Urothelium cell line (cell line): ENCODE measurements at regions not wholly inside any gene's neighbourhood (a gene's known extent, or its start where the extent isn't known, plus 50 kb on each side); places are given as distances from the start of the nearest gene placed in this dataset.

Experiments used
- DNase-seq: peaks from one replicate; pipeline ENCODE4 v3.0.0; 2011; ENCODE audit warnings: low spot score, mixed read lengths
- FAIRE-seq: peaks from 2 replicates; lab custom pipeline; 2011; peaks lifted over from hg19 to GRCh38; lab: Jason Lieb, UNC

DNA sequence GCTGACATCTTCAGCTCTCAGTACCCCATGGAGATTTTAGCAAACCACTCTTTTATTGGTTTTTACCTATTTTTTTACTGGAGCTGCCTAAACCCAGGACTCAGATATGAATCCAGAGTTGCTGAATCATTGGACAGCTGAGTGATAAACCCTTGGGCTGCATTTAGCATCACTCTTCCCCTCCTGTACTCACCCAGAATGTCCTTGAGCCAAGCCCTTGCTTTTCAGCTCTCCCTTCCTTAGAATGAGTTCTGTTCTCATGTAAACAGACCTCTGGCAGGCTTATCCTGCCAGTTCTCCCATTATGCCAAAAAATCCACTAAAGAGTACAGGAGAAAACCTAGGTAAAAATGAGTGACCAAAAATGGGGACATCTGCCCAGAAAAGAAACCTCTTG is 200.1 kb upstream of the POU2AF2 start:
- DNase-seq (no peak), FAIRE-seq (no peak)

DNA sequence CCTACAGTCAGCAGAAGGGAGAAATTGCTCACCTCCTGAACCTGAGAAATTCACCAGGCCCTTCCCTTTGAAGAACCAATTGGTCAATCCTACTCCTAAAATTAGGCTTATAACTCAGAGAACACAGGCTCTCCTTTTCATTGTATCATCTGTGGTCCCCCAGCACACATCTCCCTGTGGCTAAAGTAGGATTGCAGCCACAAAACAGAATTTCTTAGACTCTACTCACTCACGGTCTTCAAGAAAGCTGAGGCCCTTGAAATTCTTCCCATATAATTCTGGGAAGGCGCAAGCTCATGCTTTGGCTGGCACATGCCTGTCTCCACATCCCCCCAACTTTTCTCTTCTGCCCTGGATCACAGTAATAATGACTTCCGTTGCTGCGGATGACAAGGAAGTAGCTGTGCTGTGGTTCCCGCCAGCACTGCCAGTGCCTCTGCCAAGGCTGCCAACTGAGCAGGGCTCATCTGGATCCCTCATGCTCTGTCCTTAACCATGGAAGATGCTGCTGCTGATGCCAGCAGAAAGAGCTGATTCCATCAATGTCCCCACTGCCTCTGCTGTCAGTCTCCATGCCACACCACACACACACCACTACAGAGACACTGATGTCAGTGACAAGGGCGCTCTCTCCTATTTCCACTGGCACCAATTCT is 200.6 kb upstream of the POU2AF2 start:
- no peak for DNase-seq
- FAIRE-seq: no peak

- DNase-seq: no peak
- FAIRE-seq: peak; percentile 27
These were observed 205.5 kb upstream of the POU2AF2 start for GRCh38 chr11:111039982-111040381.

DNA sequence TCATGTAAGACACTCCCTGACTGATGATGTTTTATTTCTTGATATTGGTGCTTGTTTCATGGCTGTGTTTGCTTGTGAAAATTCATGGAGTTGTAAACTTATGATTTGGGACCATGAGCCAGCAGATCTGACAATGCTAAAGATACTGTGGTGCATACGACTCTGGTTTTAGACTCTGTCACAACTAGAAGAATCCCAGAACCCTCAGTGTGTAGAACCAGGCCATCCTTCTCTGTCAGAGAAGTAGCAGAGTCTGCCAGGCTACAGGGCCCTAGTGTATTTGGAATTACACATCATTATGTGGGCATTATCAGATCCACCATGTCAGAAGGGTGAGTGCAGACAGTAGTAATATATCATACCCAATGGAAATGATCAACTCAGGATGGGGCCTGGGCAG is 209.8 kb upstream of the POU2AF2 start:
- DNase-seq (no peak), FAIRE-seq (peak; percentile 37)

GRCh38 chr11:111026241-111026640 is 219.3 kb upstream of the POU2AF2 start:
- FAIRE-seq: no peak
- no peak for DNase-seq

GRCh38 chr11:111021131-111021530 is 224.4 kb upstream of the POU2AF2 start:
- DNase-seq (no peak), FAIRE-seq (no peak)

DNA sequence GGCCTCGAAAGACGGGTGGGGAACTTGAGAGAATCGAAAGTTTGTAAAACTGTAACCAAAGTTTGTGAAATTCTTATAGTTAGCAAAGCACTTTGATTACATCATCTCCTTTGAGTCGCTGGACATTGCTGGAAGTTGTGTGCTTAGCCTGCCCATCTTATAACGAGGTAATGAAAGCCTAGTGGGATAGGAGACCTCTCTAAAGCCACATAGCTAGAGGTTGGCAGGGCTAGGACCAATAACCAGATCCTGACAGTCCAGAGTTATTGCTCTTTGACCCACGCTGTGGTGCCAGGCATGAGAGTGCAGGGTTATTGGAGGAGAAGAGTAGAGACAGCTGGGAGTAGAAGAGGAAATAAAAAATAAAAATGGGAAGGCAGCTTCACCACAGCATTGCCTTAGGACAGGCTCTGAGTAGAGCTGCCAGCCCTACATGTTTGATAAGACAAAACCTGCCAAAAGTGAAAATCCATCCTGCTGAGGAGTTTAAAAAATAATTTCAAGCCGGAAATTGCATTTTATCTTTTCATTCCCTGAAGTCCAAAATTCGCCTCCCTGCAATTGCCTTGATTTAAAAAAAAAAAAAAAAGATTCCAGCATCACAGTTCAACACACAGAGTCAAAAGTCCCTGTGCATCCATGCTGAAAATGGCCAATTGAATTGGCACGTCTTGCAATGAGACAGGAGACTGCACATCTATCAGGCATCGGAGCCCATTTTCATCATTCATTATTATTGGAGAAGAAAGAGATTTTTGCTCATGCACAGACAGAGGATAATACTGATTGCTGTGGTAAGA is 225.5 kb upstream of the POU2AF2 start:
- FAIRE-seq (no peak), DNase-seq (no peak)

GRCh38 chr11:111019451-111019850 is 226.1 kb upstream of the POU2AF2 start:
- FAIRE-seq (no peak), DNase-seq (no peak)

GRCh38 chr11:111018566-111018965 is 227.0 kb upstream of the POU2AF2 start:
- FAIRE-seq (peak; percentile 5), DNase-seq (no peak)

GRCh38 chr11:111012491-111012890 is 233.0 kb upstream of the POU2AF2 start:
- no peak for FAIRE-seq

DNA sequence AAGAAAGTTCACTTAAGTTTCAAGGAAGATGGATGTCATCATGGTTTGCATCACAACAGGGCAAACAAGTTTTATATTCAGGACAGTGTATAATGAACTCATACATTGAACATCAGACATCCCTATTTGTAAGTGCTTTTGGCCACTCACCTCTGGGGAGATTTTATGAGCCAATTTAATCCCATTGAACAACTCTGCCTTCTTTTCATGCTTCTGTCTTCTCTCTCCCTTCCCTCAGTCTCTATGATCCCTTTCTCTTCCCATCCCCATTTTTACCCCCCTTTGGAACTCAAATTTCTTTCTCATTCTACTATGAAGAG is 234.3 kb upstream of the POU2AF2 start:
- no peak for FAIRE-seq
- DNase-seq: no peak

More at GRCh38 chr11:111012491-111012890, 233.0 kb upstream of the POU2AF2 start:
- DNase-seq: no peak

- no peak for FAIRE-seq
- no peak for DNase-seq
These were observed 234.9 kb upstream of the POU2AF2 start for GRCh38 chr11:111010391-111011274.

DNA sequence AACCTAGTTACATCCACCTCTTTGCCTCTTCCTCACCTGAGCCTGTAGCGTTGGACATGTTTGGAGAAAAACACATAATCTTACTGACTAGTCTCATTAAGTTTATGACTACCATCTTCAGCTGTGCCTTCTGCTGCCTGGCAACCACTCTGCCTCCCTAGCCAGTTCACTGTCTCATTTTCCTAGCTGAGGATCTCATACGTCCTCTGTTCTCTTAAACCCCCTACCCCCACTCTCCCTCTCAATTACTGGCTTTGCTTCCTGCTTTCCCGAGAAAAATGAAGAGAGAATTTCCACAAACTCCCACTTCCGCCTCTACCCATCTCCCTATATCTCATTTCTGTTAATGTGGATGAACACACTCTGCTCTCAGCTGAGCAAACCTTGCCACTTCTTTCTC is 239.3 kb upstream of the POU2AF2 start:
- no peak for DNase-seq
- no peak for FAIRE-seq

DNA sequence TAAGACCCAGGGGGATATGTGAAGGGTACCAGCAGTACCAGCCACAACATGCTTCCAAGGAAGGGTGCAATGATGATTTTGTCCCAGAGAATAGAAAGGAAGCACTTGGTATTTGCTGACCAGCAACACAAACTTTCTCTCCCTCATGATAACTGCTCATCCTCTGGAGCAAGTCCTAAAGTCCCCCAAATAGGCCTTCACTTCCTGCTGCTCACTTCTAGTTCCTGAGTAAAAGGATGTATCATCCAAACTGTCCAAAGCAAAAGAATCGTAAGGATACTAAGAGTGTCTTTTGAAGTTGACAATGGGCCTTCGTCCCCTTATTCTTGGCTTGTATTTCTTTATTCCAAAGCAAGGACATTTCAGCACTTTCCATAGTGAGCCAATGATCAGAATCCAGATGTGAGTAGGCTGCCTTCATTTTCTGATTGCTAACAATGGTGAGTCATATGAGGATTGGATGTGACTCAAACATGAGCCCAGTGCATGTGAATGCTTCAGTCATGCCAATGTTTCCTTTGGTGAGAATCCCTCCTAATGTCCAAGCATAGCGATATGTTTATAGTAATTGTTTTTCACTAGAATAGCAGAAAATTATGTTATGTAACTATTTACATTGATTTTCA is 243.4 kb upstream of the POU2AF2 start:
- no peak for FAIRE-seq
- DNase-seq: peak; percentile 24

- no peak for FAIRE-seq
- DNase-seq: no peak
These were observed 244.5 kb upstream of the POU2AF2 start for GRCh38 chr11:111001081-111001430.

DNA sequence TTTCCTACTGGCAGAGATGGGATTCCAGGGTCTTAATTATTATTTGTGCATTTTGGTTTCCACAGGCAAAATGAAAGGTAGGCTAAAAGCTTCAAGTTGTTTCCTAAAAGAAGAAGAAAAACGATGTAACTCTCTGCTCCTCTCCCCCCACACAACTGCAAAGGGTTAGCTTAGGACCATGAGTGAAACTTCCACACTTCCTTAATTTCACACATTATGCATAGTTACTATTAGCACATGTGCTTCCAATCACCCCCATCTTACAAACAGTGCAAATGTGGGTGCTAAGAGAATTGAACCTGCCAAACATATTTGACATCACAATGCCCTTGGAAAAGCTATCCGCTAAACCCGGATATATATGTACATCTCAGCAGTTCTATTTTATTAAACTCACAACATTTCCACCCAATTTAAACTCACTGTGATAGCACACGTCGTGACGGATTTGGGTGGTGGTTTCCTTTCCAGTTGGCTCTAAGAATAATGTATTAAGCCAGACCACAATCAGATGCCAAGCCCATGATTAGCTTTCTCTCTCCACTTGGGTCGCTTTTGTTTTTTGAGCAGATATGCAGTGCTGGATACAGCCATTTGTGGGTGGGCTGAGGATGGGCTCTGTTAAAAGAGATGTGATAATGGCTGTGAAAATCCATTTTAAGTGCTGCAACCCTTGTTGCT is 245.0 kb upstream of the POU2AF2 start:
- FAIRE-seq (no peak), DNase-seq (no peak)

DNA sequence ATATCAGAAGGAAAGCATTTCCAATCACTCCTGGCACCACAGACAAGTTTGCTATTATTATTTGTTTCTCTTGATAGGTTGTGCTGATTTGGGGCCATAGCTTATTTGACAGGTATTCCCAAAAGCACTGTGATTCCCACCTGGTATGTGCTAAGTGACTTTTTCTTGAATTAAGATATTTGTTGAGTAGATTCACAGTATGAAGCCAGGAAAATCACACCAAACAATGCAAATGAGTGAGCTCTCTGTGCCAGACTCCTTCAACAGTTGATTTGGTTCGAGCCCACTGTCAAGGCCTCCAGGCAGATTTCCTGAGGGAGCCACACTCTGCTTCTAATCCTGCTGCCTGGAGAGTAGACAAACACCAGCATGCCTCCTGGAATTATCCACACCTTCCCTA is 253.0 kb upstream of the POU2AF2 start:
- DNase-seq (no peak), FAIRE-seq (no peak)

DNA sequence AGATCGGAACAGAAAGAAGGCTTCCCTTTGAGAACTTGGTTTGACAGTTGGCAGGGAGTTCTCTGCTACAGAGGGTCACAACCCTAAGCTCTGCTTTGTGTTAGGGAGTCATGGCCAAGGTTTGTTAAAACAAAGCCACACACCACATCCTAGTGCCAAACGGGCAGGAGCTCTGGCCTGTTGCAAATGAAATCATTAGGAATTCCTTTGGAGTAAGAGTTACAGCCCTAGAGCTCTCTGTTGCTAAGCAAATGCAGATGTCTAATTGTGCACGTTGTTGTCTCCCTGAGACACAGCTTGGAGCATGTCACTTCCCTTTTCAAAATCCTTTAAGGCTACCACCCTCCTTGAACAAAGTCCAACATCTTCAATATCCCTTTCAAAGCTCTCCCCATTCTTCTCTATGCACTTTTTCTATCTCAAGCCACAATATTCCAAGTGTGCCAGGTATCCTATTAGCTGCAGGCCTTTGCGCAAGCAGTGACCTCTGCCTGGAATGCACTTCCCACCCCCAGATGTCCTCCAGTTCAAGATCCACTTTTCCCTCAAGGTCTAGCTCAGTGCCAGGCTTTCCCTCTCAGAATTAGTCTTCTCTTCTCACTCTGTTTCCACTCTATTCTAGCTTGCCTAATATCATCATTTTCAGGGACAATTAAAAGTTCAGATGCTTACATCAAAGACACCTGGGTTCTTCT is 253.7 kb upstream of the POU2AF2 start:
- FAIRE-seq (no peak), DNase-seq (no peak)

DNA sequence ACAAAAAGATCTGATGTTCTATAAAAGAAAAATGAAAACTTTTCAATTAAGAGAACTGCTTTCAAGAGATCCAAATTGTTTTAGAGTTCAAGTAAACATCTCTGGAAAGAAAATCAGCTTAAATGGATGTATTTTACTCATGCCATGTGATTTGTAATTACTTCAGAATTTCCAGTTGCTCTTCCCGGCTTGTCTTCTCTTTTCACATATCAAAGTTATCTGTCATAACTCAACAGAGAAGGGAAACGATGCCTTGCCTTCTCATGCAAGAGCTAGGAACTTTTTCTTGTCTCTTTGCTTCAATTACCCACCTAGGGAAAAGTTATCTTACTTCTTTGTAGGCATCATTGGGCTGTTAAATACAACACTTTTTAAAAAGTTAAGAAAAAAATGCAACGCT is 255.2 kb upstream of the POU2AF2 start:
- FAIRE-seq: no peak

More for the DNA sequence above, 255.2 kb upstream of the POU2AF2 start:
- no peak for DNase-seq
